ENCODE measurements at regions not wholly inside any gene's neighbourhood (a gene's known extent, or its start where the extent isn't known, plus 50 kb on each side); places are given as distances from the start of the nearest gene placed in this dataset.

DNA sequence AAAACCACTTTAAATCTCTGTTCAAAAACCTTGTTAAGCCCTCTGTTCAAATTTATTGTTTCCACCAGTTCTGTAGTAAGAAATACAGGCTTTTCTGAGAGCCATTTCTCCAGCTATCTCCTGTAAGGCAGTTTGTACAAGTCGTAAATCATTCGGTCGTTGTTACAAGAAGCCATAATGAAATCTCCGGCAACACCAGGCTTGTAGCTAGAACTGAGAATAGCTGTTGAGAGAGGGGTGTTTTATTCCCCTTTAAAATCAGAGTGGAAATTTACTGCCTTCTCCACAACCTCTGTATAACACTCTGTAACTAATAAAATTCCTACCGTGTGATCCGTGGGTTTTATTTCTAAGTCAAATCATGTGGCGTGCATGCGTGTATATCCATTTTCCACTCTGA is 335.8 kb upstream of the KAZN start:
- H3K4me3 ChIP-seq, result no peak overlapping the region
- H3K36me3 ChIP-seq, result no peaks in the 10 kb centered on the region
- no peaks in the 10 kb centered on the region for H3K9me3 ChIP-seq
- no peak for TF ChIP-seq POLR2AphosphoS5 (IDR thresholded peaks at IDR 0.05)
- no peak overlapping the region for H3K27ac ChIP-seq
- no peak for DNase-seq (ENCODE audit: low spot score in 2 of 2)
- H3K4me1 ChIP-seq, result peaks cover 11% of the 10 kb centered on the region
- WGBS, result 54% methylated on average over 8 of the region's 8 CpGs
- no peaks in the 10 kb centered on the region for H3K27me3 ChIP-seq

DNA sequence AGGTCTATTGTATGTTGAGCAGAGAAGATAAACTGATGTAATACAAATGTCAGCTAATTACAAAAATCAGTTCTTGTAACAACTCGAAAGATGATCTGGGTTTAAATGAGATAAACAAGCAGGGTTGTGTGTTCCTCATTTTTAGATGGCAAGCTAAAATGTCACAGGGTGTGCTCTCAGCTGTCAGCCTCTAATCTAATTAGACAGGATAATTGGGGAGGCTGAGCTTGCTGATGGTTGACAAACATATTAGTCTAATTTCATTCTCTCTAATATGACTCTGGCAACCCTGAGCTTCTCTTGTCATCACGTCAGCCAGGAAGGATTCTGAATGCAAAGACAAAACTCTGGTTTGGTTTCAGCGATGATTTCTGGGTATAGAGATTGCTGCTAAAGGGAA is 335.3 kb upstream of the KAZN start:
- no peaks in the 10 kb centered on the region for H3K27me3 ChIP-seq
- no peak overlapping the region for H3K4me3 ChIP-seq
- peaks cover 11% of the 10 kb centered on the region for H3K4me1 ChIP-seq
- H3K36me3 ChIP-seq, result no peaks in the 10 kb centered on the region
- no peaks in the 10 kb centered on the region for H3K9me3 ChIP-seq
- no peak for DNase-seq (ENCODE audit: low spot score in 2 of 2)
- H3K27ac ChIP-seq, result no peak overlapping the region
- WGBS, result 77% methylated on average over 3 of the region's 3 CpGs
- TF ChIP-seq POLR2A (IDR thresholded peaks at IDR 0.05), result no peak
- TF ChIP-seq POLR2AphosphoS5 (IDR thresholded peaks at IDR 0.05), result no peak
- TF ChIP-seq, protein P1, sequence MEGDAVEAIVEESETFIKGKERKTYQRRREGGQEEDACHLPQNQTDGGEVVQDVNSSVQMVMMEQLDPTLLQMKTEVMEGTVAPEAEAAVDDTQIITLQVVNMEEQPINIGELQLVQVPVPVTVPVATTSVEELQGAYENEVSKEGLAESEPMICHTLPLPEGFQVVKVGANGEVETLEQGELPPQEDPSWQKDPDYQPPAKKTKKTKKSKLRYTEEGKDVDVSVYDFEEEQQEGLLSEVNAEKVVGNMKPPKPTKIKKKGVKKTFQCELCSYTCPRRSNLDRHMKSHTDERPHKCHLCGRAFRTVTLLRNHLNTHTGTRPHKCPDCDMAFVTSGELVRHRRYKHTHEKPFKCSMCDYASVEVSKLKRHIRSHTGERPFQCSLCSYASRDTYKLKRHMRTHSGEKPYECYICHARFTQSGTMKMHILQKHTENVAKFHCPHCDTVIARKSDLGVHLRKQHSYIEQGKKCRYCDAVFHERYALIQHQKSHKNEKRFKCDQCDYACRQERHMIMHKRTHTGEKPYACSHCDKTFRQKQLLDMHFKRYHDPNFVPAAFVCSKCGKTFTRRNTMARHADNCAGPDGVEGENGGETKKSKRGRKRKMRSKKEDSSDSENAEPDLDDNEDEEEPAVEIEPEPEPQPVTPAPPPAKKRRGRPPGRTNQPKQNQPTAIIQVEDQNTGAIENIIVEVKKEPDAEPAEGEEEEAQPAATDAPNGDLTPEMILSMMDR (IDR thresholded peaks at IDR 0.05), result no peak

- Histone ChIP-seq H3K4me1 (peaks cover 9% of the 10 kb centered on the region), H3K27ac (no peak overlapping the region), H3K36me3 (no peaks in the 10 kb centered on the region), H3K27me3 (no peaks in the 10 kb centered on the region), H3K9me3 (no peaks in the 10 kb centered on the region), H3K4me3 (no peak overlapping the region)
- DNase-seq (ENCODE audit: low spot score in 2 of 2), result no peak
- TF ChIP-seq, protein P1 (IDR thresholded peaks at IDR 0.05), result no peak
- no peak for TF ChIP-seq POLR2AphosphoS5 (IDR thresholded peaks at IDR 0.05)
- TF ChIP-seq POLR2A (IDR thresholded peaks at IDR 0.05), result no peak
- TF ChIP-seq EP300 (IDR thresholded peaks at IDR 0.05), result no peak
- WGBS, result 73% methylated on average over 3 of the region's 3 CpGs
These were observed 334.8 kb upstream of the KAZN start for GRCh38 chr1:14263671-14264070.

- no peak for DNase-seq (ENCODE audit: low spot score in 2 of 2)
- H3K4me1 ChIP-seq, result no peaks in the 10 kb centered on the region
- no peak overlapping the region for H3K27ac ChIP-seq
- H3K27me3 ChIP-seq, result no peaks in the 10 kb centered on the region
- no peaks in the 10 kb centered on the region for H3K36me3 ChIP-seq
- 94% methylated on average over 2 of the region's 2 CpGs for WGBS
- H3K4me3 ChIP-seq, result no peak overlapping the region
- no peaks in the 10 kb centered on the region for H3K9me3 ChIP-seq
- TF ChIP-seq POLR2A (IDR thresholded peaks at IDR 0.05) (no peak), EP300 (IDR thresholded peaks at IDR 0.05) (no peak)
These were observed 333.0 kb upstream of the KAZN start for GRCh38 chr1:14265495-14265894.

- Histone ChIP-seq H3K27ac (no peak overlapping the region), H3K4me3 (no peak overlapping the region), H3K4me1 (no peaks in the 10 kb centered on the region), H3K27me3 (no peaks in the 10 kb centered on the region), H3K36me3 (no peaks in the 10 kb centered on the region), H3K9me3 (no peaks in the 10 kb centered on the region)
- TF ChIP-seq EP300 (IDR thresholded peaks at IDR 0.05), result no peak
- no peak for TF ChIP-seq POLR2A (IDR thresholded peaks at IDR 0.05)
- TF ChIP-seq POLR2AphosphoS5 (IDR thresholded peaks at IDR 0.05), result no peak
- TF ChIP-seq, protein P1 (IDR thresholded peaks at IDR 0.05), result no peak
- WGBS, result 95% methylated on average over 2 of the region's 2 CpGs
- DNase-seq (ENCODE audit: low spot score in 2 of 2), result no peak
These were observed 330.5 kb upstream of the KAZN start for GRCh38 chr1:14267991-14268390.

GRCh38 chr1:14270821-14271220 is 327.7 kb upstream of the KAZN start:
- Histone ChIP-seq H3K4me3 (no peak overlapping the region), H3K27ac (no peak overlapping the region), H3K36me3 (no peaks in the 10 kb centered on the region), H3K27me3 (no peaks in the 10 kb centered on the region), H3K9me3 (no peaks in the 10 kb centered on the region), H3K4me1 (no peaks in the 10 kb centered on the region)
- TF ChIP-seq, protein P1 (IDR thresholded peaks at IDR 0.05), result no peak
- no peak for TF ChIP-seq POLR2AphosphoS5 (IDR thresholded peaks at IDR 0.05)
- TF ChIP-seq POLR2A (IDR thresholded peaks at IDR 0.05), result no peak
- no peak for TF ChIP-seq EP300 (IDR thresholded peaks at IDR 0.05)
- DNase-seq (ENCODE audit: low spot score in 2 of 2), result no peak
- WGBS, result 93% methylated on average over 7 of the region's 7 CpGs
